Upper lobe of left lung (tissue), 6 donors: ENCODE measurements at regions not wholly inside any gene's neighbourhood (a gene's known extent, or its start where the extent isn't known, plus 50 kb on each side); places are given as distances from the start of the nearest gene placed in this dataset.
A peak's percentile ranks its signal among the peaks of the same experiment; 100 is the strongest.

Source experiments
- ATAC-seq, 2 donors: fragments of 200-7000 bp; cut with Tn5 transposase; one replicate each; pipeline ENCODE4 v1.9.1; 2022; ENCODE audit warnings: mild to moderate bottlenecking in 2 of 2, moderate library complexity in 2 of 2; ENCODE audit not compliant: low FRiP score in 2 of 2
- DNase-seq, 2 donors: peaks; one replicate each; pipeline ENCODE4 v3.0.0-alpha.2; 2019 to 2020
- H3K27ac ChIP-seq, 4 donors: fragments of 200-600 bp; sonication (generic); one replicate each; pipeline ENCODE4 v1.5.1; 2016 to 2019
- H3K27me3 ChIP-seq, 4 donors: fragments of 200-600 bp; sonication (generic); one replicate each; pipeline ENCODE4 v1.5.1; 2017 to 2019
- H3K36me3 ChIP-seq, 4 donors: fragments of 200-600 bp; sonication (generic); one replicate each; pipeline ENCODE4 v1.5.1; 2016 to 2019
- H3K4me1 ChIP-seq, 4 donors: fragments of 200-600 bp; sonication (generic); one replicate each; pipeline ENCODE4 v1.5.1; 2018 to 2019
- H3K4me3 ChIP-seq, 4 donors: fragments of 200-600 bp; sonication (generic); one replicate each; pipeline ENCODE4 v1.5.1; 2017 to 2019; ENCODE audit warnings: mild to moderate bottlenecking in 2 of 4, moderate library complexity in 1 of 4
- H3K9me3 ChIP-seq, 4 donors: fragments of 200-600 bp; sonication (generic); one replicate each; pipeline ENCODE4 v1.5.1; 2018 to 2019
- EP300 ChIP-seq, 4 donors: sonication (generic); formaldehyde crosslinking; IDR thresholded peaks; one replicate each; pipeline ENCODE4 v1.5.1; 2017; ENCODE audit warnings: antibody characterized with exemption in 4 of 4, control low read depth in 2 of 4
- POLR2A ChIP-seq, 4 donors: fragments of 450-650 bp; IDR thresholded peaks; one replicate each; pipeline ENCODE4 v1.5.1; 2016 to 2017; ENCODE audit warnings: antibody characterized with exemption in 4 of 4, mild to moderate bottlenecking in 2 of 4
- POLR2AphosphoS5 ChIP-seq, 2 donors: sonication (generic); formaldehyde crosslinking; IDR thresholded peaks; one replicate each; pipeline ENCODE4 v1.5.1; 2017; ENCODE audit warnings: antibody characterized with exemption in 2 of 2
- WGBS, 2 donors: methylation state at CpG; one replicate each; pipeline ENCODE4 v1.1.5; 2017 to 2018; 5-methylcytosine and 5-hydroxymethylcytosine counted together
- TF ChIP-seq, protein P1 (sequence below), 6 experiments: fragments of 450-650 bp in 4 of 6; fragments of 200-600 bp in 2 of 6; sonication (generic) in 2 of 6; IDR thresholded peaks; one replicate each; pipeline ENCODE4 v1.5.1; 2016 to 2019; ENCODE audit warnings: antibody characterized with exemption in 6 of 6
- donor health status: DM: no; HTN: no; CAD: no; lungs with moderate emphysema.
- donor health status: DM: no; HTN: yes; CAD: no; lungs with severe emphysema.

GRCh38 chr10:120960725-120961124, 109.6 kb downstream of the WDR11 start:
- H3K27ac ChIP-seq, result no peak overlapping the region
- ATAC-seq, result no peak
- H3K4me3 ChIP-seq, result no peak overlapping the region
- H3K9me3 ChIP-seq, result no peaks in the 10 kb centered on the region
- no peaks in the 10 kb centered on the region for H3K27me3 ChIP-seq
- DNase-seq, result no peak
- TF ChIP-seq EP300 (IDR thresholded peaks at IDR 0.05) (no peak), POLR2AphosphoS5 (IDR thresholded peaks at IDR 0.05) (no peak), POLR2A (IDR thresholded peaks at IDR 0.05) (no peak)
- TF ChIP-seq, protein P1, sequence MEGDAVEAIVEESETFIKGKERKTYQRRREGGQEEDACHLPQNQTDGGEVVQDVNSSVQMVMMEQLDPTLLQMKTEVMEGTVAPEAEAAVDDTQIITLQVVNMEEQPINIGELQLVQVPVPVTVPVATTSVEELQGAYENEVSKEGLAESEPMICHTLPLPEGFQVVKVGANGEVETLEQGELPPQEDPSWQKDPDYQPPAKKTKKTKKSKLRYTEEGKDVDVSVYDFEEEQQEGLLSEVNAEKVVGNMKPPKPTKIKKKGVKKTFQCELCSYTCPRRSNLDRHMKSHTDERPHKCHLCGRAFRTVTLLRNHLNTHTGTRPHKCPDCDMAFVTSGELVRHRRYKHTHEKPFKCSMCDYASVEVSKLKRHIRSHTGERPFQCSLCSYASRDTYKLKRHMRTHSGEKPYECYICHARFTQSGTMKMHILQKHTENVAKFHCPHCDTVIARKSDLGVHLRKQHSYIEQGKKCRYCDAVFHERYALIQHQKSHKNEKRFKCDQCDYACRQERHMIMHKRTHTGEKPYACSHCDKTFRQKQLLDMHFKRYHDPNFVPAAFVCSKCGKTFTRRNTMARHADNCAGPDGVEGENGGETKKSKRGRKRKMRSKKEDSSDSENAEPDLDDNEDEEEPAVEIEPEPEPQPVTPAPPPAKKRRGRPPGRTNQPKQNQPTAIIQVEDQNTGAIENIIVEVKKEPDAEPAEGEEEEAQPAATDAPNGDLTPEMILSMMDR (IDR thresholded peaks at IDR 0.05), result no peak
- peaks cover 4 to 39% (median 12%) of the 10 kb centered on the region in 4 donors for H3K4me1 ChIP-seq
- H3K36me3 ChIP-seq, result no peaks in the 10 kb centered on the region
- WGBS, 2 donors, result 93 to 95% methylated on average over 7 of the region's 7 CpGs

DNA sequence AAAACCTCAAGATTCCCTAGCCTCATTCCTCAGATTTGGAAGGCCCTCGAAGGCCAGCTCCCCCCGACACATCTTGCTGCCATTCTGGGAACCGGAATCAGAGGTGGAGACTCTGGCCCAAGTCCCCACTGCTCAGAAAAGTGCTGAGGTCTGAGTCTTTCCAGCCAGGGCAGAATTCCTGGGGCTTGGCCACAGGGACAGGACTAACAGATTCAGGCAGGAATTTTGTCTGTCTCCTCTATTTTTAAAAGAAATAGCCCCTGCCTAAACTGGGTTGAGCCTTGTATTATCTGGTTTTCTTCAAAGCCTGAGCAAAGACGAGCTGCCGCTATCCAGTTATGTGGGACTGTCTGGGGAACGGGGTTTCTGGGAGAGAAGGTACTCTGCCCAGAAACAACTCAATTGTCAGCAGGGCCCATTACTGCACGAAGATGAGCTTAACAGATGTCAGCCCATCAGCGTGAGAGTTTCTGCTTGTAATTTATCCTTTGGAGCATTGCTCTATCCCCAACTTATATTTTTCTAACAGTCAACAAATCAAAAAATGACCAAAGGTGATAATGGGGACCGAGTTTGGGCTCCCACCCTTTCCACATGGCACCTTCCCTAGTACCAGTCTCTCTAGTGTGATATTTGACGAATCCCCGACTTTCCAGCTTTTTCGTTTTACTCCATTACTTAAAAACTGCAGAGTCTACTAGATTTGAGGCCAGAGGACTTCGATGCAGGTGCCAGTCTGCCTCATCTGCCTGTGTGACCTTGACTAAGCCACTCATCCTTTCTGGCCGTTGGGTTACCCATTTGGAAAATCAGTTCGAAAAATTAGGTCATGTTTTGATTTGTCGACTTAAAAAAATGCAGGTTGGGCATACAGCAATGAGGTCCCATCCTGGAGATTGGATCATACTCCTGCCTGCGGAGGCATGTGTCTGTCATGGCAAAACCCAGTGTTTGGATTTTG, 110.9 kb downstream of the WDR11 start:
- Histone ChIP-seq H3K27ac (peak overlapping the region in 3 of 4 donors; percentile 42 to 83 (median 78)), H3K4me1 (peaks cover 4 to 40% (median 15%) of the 10 kb centered on the region in 4 donors), H3K27me3 (no peaks in the 10 kb centered on the region), H3K4me3 (no peak overlapping the region), H3K36me3 (no peaks in the 10 kb centered on the region), H3K9me3 (no peaks in the 10 kb centered on the region)
- no peak for TF ChIP-seq EP300 (IDR thresholded peaks at IDR 0.05)
- TF ChIP-seq POLR2A (IDR thresholded peaks at IDR 0.05), result no peak
- TF ChIP-seq, protein P1 (IDR thresholded peaks at IDR 0.05), result no peak
- no peak for TF ChIP-seq POLR2AphosphoS5 (IDR thresholded peaks at IDR 0.05)
- WGBS, 2 donors, result 75 to 78% methylated on average over 17 of the region's 17 CpGs
- no peak for ATAC-seq
- no peak for DNase-seq

DNA sequence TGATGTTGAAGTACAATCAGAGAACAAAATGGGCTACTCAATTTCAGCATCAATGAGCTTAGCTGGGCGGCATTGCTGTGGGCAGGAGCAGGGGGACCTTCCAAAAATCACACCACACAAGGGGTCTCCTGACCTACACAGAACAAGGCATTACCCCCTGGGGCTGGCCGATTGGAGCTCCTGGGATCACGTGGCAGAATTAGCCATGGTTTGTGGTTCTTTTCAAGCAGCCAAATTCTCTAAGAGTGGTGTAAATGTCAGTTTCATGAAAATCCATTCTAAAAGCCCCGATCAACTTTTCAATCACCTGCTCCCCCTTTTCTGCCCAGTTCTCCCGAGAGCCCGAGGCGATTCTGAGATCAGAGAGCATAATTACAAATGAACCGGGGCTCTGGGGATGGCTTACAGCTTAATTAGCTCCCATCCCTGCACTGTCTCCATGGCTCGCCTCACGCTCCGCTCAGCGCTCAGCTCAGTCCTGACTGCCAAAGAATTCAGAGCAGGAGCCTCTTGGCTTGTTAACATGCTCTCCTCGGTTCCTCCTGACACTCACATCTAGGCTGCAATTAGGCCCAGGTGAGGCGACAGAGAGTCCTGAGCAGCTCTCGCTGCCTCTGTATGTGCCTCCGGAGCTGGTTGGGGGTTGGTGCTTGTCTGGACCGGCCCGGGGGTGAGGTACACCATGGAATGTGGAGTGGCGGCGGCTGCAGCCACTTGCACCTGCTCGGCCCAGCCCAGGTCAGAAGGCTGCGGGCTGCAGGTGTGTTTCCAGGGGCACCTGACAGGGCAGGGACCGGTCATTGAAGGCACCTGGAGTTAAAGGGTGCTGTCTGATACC, 111.8 kb downstream of the WDR11 start:
- peak overlapping the region; percentile 42 to 83 (median 71) for H3K27ac ChIP-seq
- peak; percentile 83 to 90 for DNase-seq
- H3K9me3 ChIP-seq, result no peaks in the 10 kb centered on the region
- 44 to 59% methylated on average over 15 to 23 of the region's 23 CpGs for WGBS, 2 donors
- H3K4me3 ChIP-seq, result no peak overlapping the region
- TF ChIP-seq POLR2AphosphoS5 (IDR thresholded peaks at IDR 0.05) (no peak), POLR2A (IDR thresholded peaks at IDR 0.05) (peak in 1 of 4 donors; percentile 49)
- H3K4me1 ChIP-seq, result peaks cover 4 to 40% (median 15%) of the 10 kb centered on the region in 4 donors
- ATAC-seq, result peak; percentile 66 to 95
- H3K36me3 ChIP-seq, result no peaks in the 10 kb centered on the region
- H3K27me3 ChIP-seq, result no peaks in the 10 kb centered on the region

DNA sequence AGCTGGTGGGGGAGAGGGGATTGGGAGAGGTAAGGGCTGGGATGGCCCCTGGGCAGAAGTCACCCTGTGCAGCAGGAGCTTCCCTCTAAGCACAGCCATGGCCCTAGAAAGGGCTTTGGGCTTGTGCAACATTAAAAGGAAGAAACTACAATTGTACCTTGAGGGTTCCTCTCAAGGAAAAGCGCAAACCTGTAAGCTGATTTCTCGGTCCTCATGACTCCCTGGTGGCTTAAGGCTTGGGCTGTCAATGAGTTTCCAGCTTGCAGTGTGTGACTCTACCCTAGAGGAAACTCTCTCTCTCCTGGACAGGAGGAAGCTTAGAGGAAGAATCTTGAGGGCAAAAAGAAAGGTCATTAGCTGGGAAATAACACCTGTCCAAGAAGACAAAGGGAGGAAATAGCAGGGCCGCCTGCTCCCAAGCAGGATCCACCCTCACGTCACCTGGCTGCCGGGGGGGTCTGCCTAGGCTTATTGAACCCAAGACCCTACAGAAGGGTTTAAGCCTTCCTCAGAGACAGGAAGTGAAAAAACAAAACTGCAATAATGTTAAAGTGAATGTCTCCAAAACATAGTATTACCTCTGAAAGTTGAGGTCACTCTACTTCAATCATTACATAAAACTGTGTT, 112.5 kb downstream of the WDR11 start:
- Histone ChIP-seq H3K27me3 (no peaks in the 10 kb centered on the region), H3K9me3 (no peaks in the 10 kb centered on the region), H3K4me1 (peaks cover 4 to 40% (median 15%) of the 10 kb centered on the region in 4 donors), H3K27ac (peak overlapping the region; percentile 64 to 83 (median 71)), H3K36me3 (no peaks in the 10 kb centered on the region), H3K4me3 (no peak overlapping the region)
- DNase-seq (peak in 1 of 2 donors; percentile 66), ATAC-seq (peak; percentile 20 to 76)
- TF ChIP-seq, protein P1 (IDR thresholded peaks at IDR 0.05), result no peak
- TF ChIP-seq POLR2A (IDR thresholded peaks at IDR 0.05), result peak in 1 of 4 donors; percentile 8
- TF ChIP-seq POLR2AphosphoS5 (IDR thresholded peaks at IDR 0.05), result no peak
- TF ChIP-seq EP300 (IDR thresholded peaks at IDR 0.05), result peak in 1 of 4 donors; percentile 40
- WGBS, 2 donors, result 42 to 46% methylated on average over 5 of the region's 5 CpGs
